H1 (cell line): ENCODE measurements at regions not wholly inside any gene's neighbourhood (a gene's known extent, or its start where the extent isn't known, plus 50 kb on each side); places are given as distances from the start of the nearest gene placed in this dataset.

ENCODE experiments used
- CTCF ChIA-PET: fragments of 300-600 bp; sonication (Branson Sonifier 250); formaldehyde crosslinking; loops from one replicate; lab custom pipeline; 2021; ENCODE audit not compliant: partially characterized antibody; lab: Charles Lee
- POLR2A ChIA-PET: fragments of 300-600 bp; sonication (Branson Sonifier 250); formaldehyde crosslinking; loops from one replicate; lab custom pipeline; 2021; ENCODE audit warnings: inconsistent platforms; ENCODE audit not compliant: partially characterized antibody; lab: Charles Lee
- DNase-seq, 2 experiments: peaks; one replicate each; pipeline versions ENCODE4 v3.0.0 to v3.0.0-alpha.2; 2010 to 2022; ENCODE audit warnings: low spot score in 2 of 2, low read depth in 1 of 2, mixed read lengths in 1 of 2
- FAIRE-seq: peaks from 2 replicates; lab custom pipeline; 2011; peaks lifted over from hg19 to GRCh38; lab: Jason Lieb, UNC
- H2AFZ ChIP-seq: 2 replicates; pipeline ENCODE4 v1.8.1; 2012; ENCODE audit warnings: low read length, inconsistent platforms
- H2AK5ac ChIP-seq: 2 replicates; pipeline ENCODE4 v1.6.1; 2013; ENCODE audit warnings: low read depth, low read length
- H2BK120ac ChIP-seq: replicated peaks from 2 replicates; pipeline ENCODE3; 2013; ENCODE audit warnings: low read depth, low read length, inconsistent platforms
- H2BK12ac ChIP-seq: 2 replicates; pipeline ENCODE4 v1.6.1; 2013; ENCODE audit warnings: low read depth, low read length
- H2BK15ac ChIP-seq: 2 replicates; pipeline ENCODE4 v1.6.1; 2013; ENCODE audit warnings: low read length
- H2BK20ac ChIP-seq: 2 replicates; pipeline ENCODE4 v1.6.1; 2013; ENCODE audit warnings: low read length
- H2BK5ac ChIP-seq: 2 replicates; pipeline ENCODE4 v1.6.1; 2013; ENCODE audit warnings: low read depth, low read length
- H3K14ac ChIP-seq: 2 replicates; pipeline ENCODE4 v1.6.1; 2013; ENCODE audit warnings: inconsistent platforms; ENCODE audit not compliant: insufficient read length
- H3K18ac ChIP-seq: 2 replicates; pipeline ENCODE4 v1.6.1; 2013; ENCODE audit warnings: low read length; ENCODE audit errors: extremely low read depth
- H3K23ac ChIP-seq: 2 replicates; pipeline ENCODE4 v1.6.1; 2013; ENCODE audit warnings: inconsistent platforms; ENCODE audit not compliant: insufficient read length
- H3K23me2 ChIP-seq: 2 replicates; pipeline ENCODE4 v1.6.1; 2013; ENCODE audit warnings: low read depth, low read length
- H3K27ac ChIP-seq: 2 replicates; pipeline ENCODE4 v1.6.1; 2011; ENCODE audit warnings: low read depth, low read length, inconsistent platforms
- H3K27me3 ChIP-seq, 4 experiments: replicated peaks in 1 of 4; 1 replicate in 1 of 4; 2 replicates in 3 of 4; pipeline versions ENCODE4 v1.6.1 to v1.8.1; 2011 to 2013; ENCODE audit warnings: low read length in 3 of 4, mild to moderate bottlenecking in 3 of 4, inconsistent platforms in 2 of 4, mixed read lengths in 2 of 4, moderate library complexity in 1 of 4; ENCODE audit not compliant: control insufficient read depth in 3 of 4, insufficient read depth in 3 of 4; ENCODE audit errors: extremely low read depth in 1 of 4
- H3K36me3 ChIP-seq, 4 experiments: 2 replicates each; pipeline versions ENCODE4 v1.6.1 to v1.8.1; 2011 to 2013; ENCODE audit warnings: mild to moderate bottlenecking in 4 of 4, low read length in 3 of 4, moderate library complexity in 2 of 4, control low read depth in 1 of 4, inconsistent platforms in 1 of 4; ENCODE audit not compliant: insufficient read depth in 4 of 4, control insufficient read depth in 2 of 4
- H3K4ac ChIP-seq: replicated peaks from 2 replicates; pipeline ENCODE3; 2013; ENCODE audit warnings: low read length, low read depth, mixed read lengths, inconsistent platforms; ENCODE audit not compliant: insufficient read length
- H3K4me1 ChIP-seq, 4 experiments: replicated peaks in 1 of 4; 1 replicate in 1 of 4; 2 replicates in 3 of 4; pipeline versions ENCODE4 v1.6.1 to v1.8.1; 2011 to 2013; ENCODE audit warnings: low read length in 3 of 4, inconsistent platforms in 2 of 4, mixed read lengths in 1 of 4; ENCODE audit not compliant: insufficient read depth in 4 of 4, control insufficient read depth in 3 of 4
- H3K4me2 ChIP-seq, 2 experiments: 2 replicates each; pipeline versions ENCODE4 v1.6.1 to v1.8.1; 2011 to 2013; ENCODE audit warnings: low read depth in 2 of 2, low read length in 2 of 2, control low read depth in 1 of 2, inconsistent platforms in 1 of 2, mild to moderate bottlenecking in 1 of 2; ENCODE audit not compliant: insufficient read depth in 1 of 2
- H3K4me3 ChIP-seq, 4 experiments: fragments of 200-600, 300-600 bp in 1 of 4; sonication (generic), shearing (Covaris generic), sonication (Bioruptor Twin) in 1 of 4; 2 replicates each; pipeline versions ENCODE4 v1.5.1 to v1.8.1; 2011 to 2016; ENCODE audit warnings: low read length in 4 of 4, low read depth in 3 of 4, control low read depth in 2 of 4, inconsistent platforms in 2 of 4, mild to moderate bottlenecking in 2 of 4, mixed read lengths in 1 of 4, moderate library complexity in 1 of 4; ENCODE audit not compliant: insufficient read depth in 2 of 4; ENCODE audit errors: extremely low read depth in 1 of 4
- H3K56ac ChIP-seq: replicated peaks from 2 replicates; pipeline ENCODE3; 2013; ENCODE audit warnings: low read depth, mild to moderate bottlenecking, mixed read lengths, low read length, inconsistent platforms; ENCODE audit not compliant: insufficient read length
- H3K79me1 ChIP-seq: 2 replicates; pipeline ENCODE4 v1.6.1; 2013; ENCODE audit warnings: low read depth, low read length, control low read depth
- H3K79me2 ChIP-seq, 2 experiments: 2 replicates each; pipeline versions ENCODE4 v1.6.1 to v1.8.1; 2012 to 2013; ENCODE audit warnings: low read length in 2 of 2, mild to moderate bottlenecking in 2 of 2, inconsistent platforms in 1 of 2; ENCODE audit not compliant: insufficient read depth in 2 of 2, control insufficient read depth in 1 of 2
- H3K9ac ChIP-seq, 4 experiments: replicated peaks in 1 of 4; 1 replicate in 1 of 4; 2 replicates in 3 of 4; pipeline versions ENCODE4 v1.6.1 to v1.8.1; 2011 to 2013; ENCODE audit warnings: low read depth in 3 of 4, low read length in 3 of 4, control low read depth in 2 of 4, mild to moderate bottlenecking in 2 of 4, moderate library complexity in 2 of 4, inconsistent platforms in 1 of 4; ENCODE audit errors: extremely low read depth in 1 of 4
- H3K9me3 ChIP-seq, 2 experiments: 2 replicates each; pipeline versions ENCODE4 v1.6.1 to v1.8.1; 2012 to 2013; ENCODE audit warnings: mild to moderate bottlenecking in 2 of 2, moderate library complexity in 2 of 2, control low read depth in 1 of 2, inconsistent platforms in 1 of 2, low read depth in 1 of 2, low read length in 1 of 2, mixed read lengths in 1 of 2; ENCODE audit not compliant: insufficient read depth in 2 of 2
- H4K20me1 ChIP-seq, 2 experiments: replicated peaks in 1 of 2; 2 replicates each; pipeline versions ENCODE3 to v1.8.1; 2011 to 2013; ENCODE audit warnings: inconsistent platforms in 2 of 2, low read length in 2 of 2, mild to moderate bottlenecking in 1 of 2; ENCODE audit not compliant: insufficient read depth in 2 of 2, control insufficient read depth in 1 of 2
- H4K5ac ChIP-seq: 2 replicates; pipeline ENCODE4 v1.6.1; 2013; ENCODE audit warnings: low read length, low read depth, mixed read lengths, inconsistent platforms; ENCODE audit not compliant: insufficient read length
- H4K8ac ChIP-seq: 2 replicates; pipeline ENCODE4 v1.8.0; 2013; ENCODE audit warnings: mild to moderate bottlenecking, moderate library complexity, low read length, inconsistent platforms; ENCODE audit not compliant: insufficient read depth; ENCODE audit errors: extremely low read depth
- H4K91ac ChIP-seq: replicated peaks from 2 replicates; pipeline ENCODE3; 2013; ENCODE audit warnings: low read length, mixed read lengths, inconsistent platforms; ENCODE audit not compliant: insufficient read length
- CREB1 ChIP-seq: IDR thresholded peaks from 2 replicates; pipeline ENCODE4 v1.6.1; 2012; ENCODE audit warnings: inconsistent platforms
- KDM1A ChIP-seq: fragments of 200-600, 300-600 bp; sonication (generic); IDR thresholded peaks from 2 replicates; pipeline ENCODE4 v1.7.1; 2016; ENCODE audit warnings: mild to moderate bottlenecking, low read length, borderline replicate concordance
- POLR2AphosphoS5 ChIP-seq: IDR thresholded peaks from 2 replicates; pipeline ENCODE4 v1.6.1; 2011; ENCODE audit warnings: low read depth, low read length
- RBBP5 ChIP-seq: IDR thresholded peaks from 2 replicates; pipeline ENCODE4 v1.7.1; 2012; ENCODE audit warnings: low read depth, mild to moderate bottlenecking, inconsistent platforms, low read length, moderate library complexity, borderline replicate concordance
- RNF2 ChIP-seq: fragments of 200-900, 300-1000 bp; sonication (generic); IDR thresholded peaks from 2 replicates; pipeline ENCODE4 v1.7.1; 2016; ENCODE audit warnings: borderline replicate concordance, low read depth, mild to moderate bottlenecking, antibody characterized with exemption, low read length; ENCODE audit not compliant: poor library complexity, severe bottlenecking; ENCODE audit errors: missing control alignments
- SP2 ChIP-seq: IDR thresholded peaks from 2 replicates; pipeline ENCODE4 v1.6.1; 2012; ENCODE audit warnings: mild to moderate bottlenecking, low read length, inconsistent platforms
- TAF7 ChIP-seq: optimal IDR thresholded peaks from 2 replicates; pipeline ENCODE3; 2011; ENCODE audit warnings: low read depth, mild to moderate bottlenecking, inconsistent platforms, low read length, moderate library complexity, borderline replicate concordance
- WGBS, 2 experiments: shearing (Covaris generic) in 1 of 2; methylation state at CpG; one replicate each; pipeline versions ENCODE4 v1.1.6 to v1.1.7; 2013 to 2015; ENCODE audit warnings: low lambda C conversion rate in 2 of 2, mixed read lengths in 2 of 2, inconsistent platforms in 1 of 2, low coverage in 1 of 2, missing lambda C conversion rate in 1 of 2; ENCODE audit not compliant: insufficient replicate concordance in 2 of 2, insufficient coverage in 1 of 2, insufficient read length in 1 of 2; ENCODE audit errors: extremely low coverage in 1 of 2, missing lambda C conversion rate in 1 of 2; 5-methylcytosine and 5-hydroxymethylcytosine counted together
- TF ChIP-seq, protein P1 (sequence below), 3 experiments: IDR thresholded peaks; 1 replicate in 2 of 3; 2 replicates in 1 of 3; pipeline versions ENCODE4 v1.5.1 to v1.6.1; 2011; ENCODE audit warnings: low read length in 3 of 3, mild to moderate bottlenecking in 3 of 3, inconsistent platforms in 2 of 3, low read depth in 1 of 3, moderate library complexity in 1 of 3; ENCODE audit not compliant: insufficient read depth in 1 of 3; ENCODE audit errors: control extremely low read depth in 1 of 3

DNA sequence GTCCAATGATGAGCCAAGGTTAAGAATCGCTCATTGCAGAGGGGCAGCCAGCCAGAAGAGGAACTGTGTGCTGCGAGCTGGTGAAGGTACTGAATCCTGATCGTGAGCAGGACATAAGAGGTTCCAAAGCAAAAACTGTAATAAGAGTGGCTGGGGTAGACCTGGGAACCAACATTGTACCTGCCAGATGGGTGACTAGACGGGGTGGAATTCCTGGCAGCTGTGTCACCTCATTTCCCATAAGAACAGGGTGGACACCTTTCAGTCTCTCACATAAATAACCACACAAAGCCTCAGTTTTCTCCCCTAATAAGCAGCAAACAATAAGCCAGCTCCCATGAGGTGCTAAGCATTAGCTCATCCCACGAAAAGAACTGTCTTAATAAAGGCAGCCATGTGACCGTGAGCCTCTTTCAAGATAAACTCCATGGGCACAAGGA is 290.3 kb downstream of the SOX9 start:
- H2AK5ac ChIP-seq = no peak overlapping the region
- H2BK12ac ChIP-seq = 0 out of 2 replicates have a peak overlapping the region, but pooled peaks have one; percentile 43
- no peak overlapping the region for H2BK120ac ChIP-seq
- H4K91ac ChIP-seq = no peak overlapping the region
- peaks cover 0 to 4% (median under 1%) of the 10 kb centered on the region in 4 experiments; a peak in 2 of 7 replicates for H3K4me1 ChIP-seq
- no peak overlapping the region for H3K23ac ChIP-seq
- no peaks in the 10 kb centered on the region for H3K36me3 ChIP-seq
- no peak overlapping the region for H4K8ac ChIP-seq
- H3K9ac ChIP-seq = no peak overlapping the region
- H3K56ac ChIP-seq = no peak overlapping the region
- no peak overlapping the region for H2BK20ac ChIP-seq
- FAIRE-seq (no peak), DNase-seq (no peak)
- no peak overlapping the region for H3K4me2 ChIP-seq
- H3K14ac ChIP-seq = no peak overlapping the region
- H2AFZ ChIP-seq = no peak overlapping the region
- H3K9me3 ChIP-seq = no peaks in the 10 kb centered on the region
- no peaks in the 10 kb centered on the region for H3K23me2 ChIP-seq
- H3K18ac ChIP-seq = no peak overlapping the region
- H3K79me2 ChIP-seq = no peaks in the 10 kb centered on the region
- no peak overlapping the region for H3K4ac ChIP-seq
- H2BK15ac ChIP-seq = no peak overlapping the region
- peaks cover 0 to 2% of the 10 kb centered on the region in 2 experiments for H4K20me1 ChIP-seq
- POLR2A ChIA-PET = no interaction called here
- H4K5ac ChIP-seq = no peak overlapping the region
- no peak overlapping the region for H3K27ac ChIP-seq
- no peak overlapping the region for H3K4me3 ChIP-seq
- H3K27me3 ChIP-seq = peaks cover 32 to 55% (median 45%) of the 10 kb centered on the region in 4 experiments
- CTCF ChIA-PET = interaction anchor here (0.7 to 1.7 kb wide), 8 partner anchors 9 to 146 kb away, joined by 3 to 6 read pairs (median 4); no protein-coding TSS in a partner anchor
- whole genome bisulfite sequencing, 2 experiments = 89% methylated on average over 6 of the region's 6 CpGs; no CpG with 5 or more reads in 1 of the 2 experiments
- H3K79me1 ChIP-seq = no peaks in the 10 kb centered on the region
- no peak overlapping the region for H2BK5ac ChIP-seq
- no peak for TF ChIP-seq KDM1A
- TF ChIP-seq, protein P1, sequence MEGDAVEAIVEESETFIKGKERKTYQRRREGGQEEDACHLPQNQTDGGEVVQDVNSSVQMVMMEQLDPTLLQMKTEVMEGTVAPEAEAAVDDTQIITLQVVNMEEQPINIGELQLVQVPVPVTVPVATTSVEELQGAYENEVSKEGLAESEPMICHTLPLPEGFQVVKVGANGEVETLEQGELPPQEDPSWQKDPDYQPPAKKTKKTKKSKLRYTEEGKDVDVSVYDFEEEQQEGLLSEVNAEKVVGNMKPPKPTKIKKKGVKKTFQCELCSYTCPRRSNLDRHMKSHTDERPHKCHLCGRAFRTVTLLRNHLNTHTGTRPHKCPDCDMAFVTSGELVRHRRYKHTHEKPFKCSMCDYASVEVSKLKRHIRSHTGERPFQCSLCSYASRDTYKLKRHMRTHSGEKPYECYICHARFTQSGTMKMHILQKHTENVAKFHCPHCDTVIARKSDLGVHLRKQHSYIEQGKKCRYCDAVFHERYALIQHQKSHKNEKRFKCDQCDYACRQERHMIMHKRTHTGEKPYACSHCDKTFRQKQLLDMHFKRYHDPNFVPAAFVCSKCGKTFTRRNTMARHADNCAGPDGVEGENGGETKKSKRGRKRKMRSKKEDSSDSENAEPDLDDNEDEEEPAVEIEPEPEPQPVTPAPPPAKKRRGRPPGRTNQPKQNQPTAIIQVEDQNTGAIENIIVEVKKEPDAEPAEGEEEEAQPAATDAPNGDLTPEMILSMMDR (IDR thresholded peaks at IDR 0.05; ENCODE audit: control extremely low read depth in 1 of 3, insufficient read depth in 1 of 3, low read depth in 1 of 3, low read length in 3 of 3) = no peak
- no peak for TF ChIP-seq SP2
- no peak for TF ChIP-seq RNF2
- no peak for TF ChIP-seq CREB1
- TF ChIP-seq TAF7 = no peak
- TF ChIP-seq RBBP5 = no peak
- no peak for TF ChIP-seq POLR2AphosphoS5
